Fibroblast of pulmonary artery (primary cell): ENCODE measurements at regions not wholly inside any gene's neighbourhood (a gene's known extent, or its start where the extent isn't known, plus 50 kb on each side); places are given as distances from the start of the nearest gene placed in this dataset.
A peak's percentile ranks its signal among the peaks of the same experiment; 100 is the strongest.

ENCODE experiments used
- DNase-seq: peaks from one replicate; pipeline ENCODE4 v3.0.0-alpha.2; 2010; ENCODE audit warnings: low read depth
- H3K4me3 ChIP-seq: replicated peaks from 2 replicates; pipeline ENCODE4 v1.5.1; 2011; ENCODE audit warnings: low read depth, mild to moderate bottlenecking, control low read depth, low read length, moderate library complexity
- TF ChIP-seq, protein P1 (sequence below): IDR thresholded peaks from 2 replicates; pipeline ENCODE4 v1.5.1; 2011; ENCODE audit warnings: mild to moderate bottlenecking, control low read depth, low read length, inconsistent platforms; ENCODE audit errors: missing control alignments

DNA sequence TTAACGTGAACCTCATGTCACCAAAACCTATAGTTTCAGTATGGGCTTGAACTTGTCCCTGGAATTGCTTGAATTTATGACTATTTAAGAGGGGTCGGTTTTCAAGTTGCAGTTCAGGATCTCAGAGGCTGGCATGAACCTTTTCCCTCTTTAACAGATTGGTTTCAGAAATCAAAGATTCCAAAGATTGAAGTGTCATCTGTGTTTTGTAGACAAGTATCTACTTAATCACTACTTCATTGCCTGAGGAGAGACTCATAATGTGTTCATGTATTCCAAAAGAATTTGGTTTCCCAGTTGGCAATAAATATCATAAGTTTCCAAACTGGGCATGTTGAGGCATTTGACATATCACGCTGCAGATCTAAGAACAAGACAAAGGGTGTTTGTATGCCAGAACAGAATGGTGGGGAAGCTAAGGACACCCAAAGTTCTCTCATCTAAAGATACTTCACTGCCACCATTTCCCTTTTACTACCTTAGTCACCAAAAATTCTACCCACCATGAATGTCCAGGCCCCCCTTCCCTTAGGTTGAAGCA is 199.5 kb downstream of the NUAK1 start:
- no peak overlapping the region for H3K4me3 ChIP-seq
- DNase-seq = no peak
- TF ChIP-seq, protein P1, sequence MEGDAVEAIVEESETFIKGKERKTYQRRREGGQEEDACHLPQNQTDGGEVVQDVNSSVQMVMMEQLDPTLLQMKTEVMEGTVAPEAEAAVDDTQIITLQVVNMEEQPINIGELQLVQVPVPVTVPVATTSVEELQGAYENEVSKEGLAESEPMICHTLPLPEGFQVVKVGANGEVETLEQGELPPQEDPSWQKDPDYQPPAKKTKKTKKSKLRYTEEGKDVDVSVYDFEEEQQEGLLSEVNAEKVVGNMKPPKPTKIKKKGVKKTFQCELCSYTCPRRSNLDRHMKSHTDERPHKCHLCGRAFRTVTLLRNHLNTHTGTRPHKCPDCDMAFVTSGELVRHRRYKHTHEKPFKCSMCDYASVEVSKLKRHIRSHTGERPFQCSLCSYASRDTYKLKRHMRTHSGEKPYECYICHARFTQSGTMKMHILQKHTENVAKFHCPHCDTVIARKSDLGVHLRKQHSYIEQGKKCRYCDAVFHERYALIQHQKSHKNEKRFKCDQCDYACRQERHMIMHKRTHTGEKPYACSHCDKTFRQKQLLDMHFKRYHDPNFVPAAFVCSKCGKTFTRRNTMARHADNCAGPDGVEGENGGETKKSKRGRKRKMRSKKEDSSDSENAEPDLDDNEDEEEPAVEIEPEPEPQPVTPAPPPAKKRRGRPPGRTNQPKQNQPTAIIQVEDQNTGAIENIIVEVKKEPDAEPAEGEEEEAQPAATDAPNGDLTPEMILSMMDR = no peak

DNA sequence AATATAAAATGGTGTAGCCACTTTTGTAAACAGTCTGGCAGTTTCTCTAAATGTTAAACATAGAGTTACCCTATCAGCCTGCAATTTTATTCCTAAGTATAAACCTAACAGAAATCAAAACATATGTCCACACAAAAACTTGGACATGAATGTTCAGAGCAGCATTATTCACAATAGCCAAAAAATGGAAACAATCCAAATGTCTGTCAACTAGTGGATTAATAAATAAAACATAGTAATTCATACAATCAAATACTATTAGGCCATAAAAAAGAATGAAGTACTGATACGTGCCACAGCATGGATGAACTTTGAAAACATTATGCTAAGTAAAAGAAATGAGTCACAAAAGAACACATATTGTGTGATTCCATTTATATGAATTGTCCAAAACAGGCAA is 196.5 kb downstream of the NUAK1 start:
- no peak overlapping the region for H3K4me3 ChIP-seq
- DNase-seq = no peak
- TF ChIP-seq, protein P1 = no peak

DNA sequence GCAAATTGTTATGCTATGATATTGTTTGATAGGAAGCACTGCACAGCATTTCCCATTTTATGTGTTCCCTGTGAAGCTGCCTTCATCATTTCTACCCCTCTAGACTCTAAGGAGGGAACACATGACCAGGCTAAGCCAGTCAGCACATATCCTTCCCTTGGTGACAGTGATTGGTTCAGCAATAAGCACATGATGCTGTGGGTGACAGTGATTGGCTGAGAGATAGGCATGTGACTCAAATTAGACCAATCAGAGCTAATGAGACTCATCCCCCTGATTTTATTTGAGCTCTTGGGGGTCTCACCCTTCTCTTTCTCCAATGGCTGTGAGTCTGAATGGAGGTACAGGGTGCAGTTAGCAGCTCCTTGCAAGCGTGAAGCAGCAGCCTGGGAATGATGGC is 195.2 kb downstream of the NUAK1 start:
- TF ChIP-seq, protein P1 = no peak
- no peak for DNase-seq
- no peak overlapping the region for H3K4me3 ChIP-seq

DNA sequence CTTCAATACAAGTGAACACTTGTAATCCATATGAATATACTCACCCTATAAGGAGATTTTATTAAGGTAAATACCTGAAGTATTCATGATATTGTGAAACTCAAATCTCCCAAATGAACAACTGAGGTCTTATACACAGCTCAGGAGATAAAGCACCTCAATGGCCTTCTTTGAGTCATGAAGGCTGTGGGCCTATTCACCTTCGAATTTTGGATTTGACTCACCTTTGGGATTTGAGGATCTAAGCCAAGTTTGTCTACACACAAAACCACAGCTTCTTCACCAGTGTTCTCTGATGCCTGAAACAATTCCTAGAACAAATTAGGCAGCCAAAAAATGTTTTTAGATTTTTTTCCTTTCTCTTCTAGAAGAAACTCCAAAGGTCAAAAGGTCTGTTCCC is 194.1 kb downstream of the NUAK1 start:
- TF ChIP-seq, protein P1 = no peak
- no peak for DNase-seq
- no peak overlapping the region for H3K4me3 ChIP-seq

DNA sequence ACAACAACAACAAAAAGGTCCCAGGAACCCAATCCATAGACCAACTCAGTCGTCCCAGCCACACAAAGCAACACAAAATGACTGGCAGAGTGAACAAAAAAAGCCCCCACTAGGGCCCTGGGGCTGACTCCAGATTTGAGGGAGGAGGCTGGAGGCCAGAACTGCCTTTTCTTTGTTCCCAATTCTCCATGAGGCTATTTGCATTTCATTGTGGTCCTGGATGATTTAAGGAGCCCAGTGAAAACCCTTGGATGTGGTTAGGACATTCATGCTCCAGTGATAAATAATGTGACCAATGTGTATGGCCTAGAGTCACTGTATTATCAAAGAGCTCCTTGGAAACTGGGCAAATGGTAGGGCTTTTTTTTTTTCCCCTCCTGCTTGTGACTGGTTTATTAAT is 192.9 kb downstream of the NUAK1 start:
- TF ChIP-seq, protein P1 = no peak
- no peak overlapping the region for H3K4me3 ChIP-seq
- DNase-seq = no peak

GRCh38 chr12:105946493-105946901 is 192.3 kb downstream of the NUAK1 start:
- no peak overlapping the region for H3K4me3 ChIP-seq
- TF ChIP-seq, protein P1 = no peak
- peak; percentile 74 for DNase-seq

GRCh38 chr12:105947906-105948305 is 190.8 kb downstream of the NUAK1 start:
- no peak overlapping the region for H3K4me3 ChIP-seq
- TF ChIP-seq, protein P1 = no peak
- no peak for DNase-seq
